PC-9 (cell line): ENCODE measurements at regions not wholly inside any gene's neighbourhood (a gene's known extent, or its start where the extent isn't known, plus 50 kb on each side); places are given as distances from the start of the nearest gene placed in this dataset.

Experiments used
- EZH2 ChIP-seq: fragments of 200-600 bp; sonication (generic); IDR thresholded peaks from 2 replicates; pipeline ENCODE4 v1.8.0; 2017; ENCODE audit warnings: antibody characterized with exemption, low read depth
- TF ChIP-seq, protein P1 (sequence below): fragments of 200-600 bp; sonication (generic); conservative IDR thresholded peaks from 2 replicates; pipeline ENCODE4 v1.6.1; 2017; ENCODE audit warnings: mixed run types, antibody characterized with exemption, mild to moderate bottlenecking, moderate library complexity

DNA sequence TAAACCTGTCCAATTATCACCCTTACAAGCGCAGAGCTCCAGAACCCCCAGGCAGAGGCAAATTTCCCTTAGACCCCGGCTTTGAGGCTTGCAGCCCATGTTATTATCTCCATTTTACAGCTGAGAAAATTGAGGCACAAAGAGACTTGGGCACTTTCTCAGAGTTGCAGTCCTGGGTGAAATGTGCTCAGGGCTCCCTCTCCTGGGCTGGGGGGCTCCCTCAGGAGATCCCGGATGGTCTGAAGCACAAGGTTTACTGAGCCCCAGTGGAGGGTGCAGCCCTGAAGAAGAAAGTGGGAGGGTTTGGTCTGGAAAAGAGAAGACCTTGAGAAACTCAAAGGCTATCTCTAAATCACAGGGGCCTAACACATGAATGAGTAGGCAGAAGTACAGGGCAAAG, 156.6 kb downstream of the CYRIA start:
- TF ChIP-seq, protein P1, sequence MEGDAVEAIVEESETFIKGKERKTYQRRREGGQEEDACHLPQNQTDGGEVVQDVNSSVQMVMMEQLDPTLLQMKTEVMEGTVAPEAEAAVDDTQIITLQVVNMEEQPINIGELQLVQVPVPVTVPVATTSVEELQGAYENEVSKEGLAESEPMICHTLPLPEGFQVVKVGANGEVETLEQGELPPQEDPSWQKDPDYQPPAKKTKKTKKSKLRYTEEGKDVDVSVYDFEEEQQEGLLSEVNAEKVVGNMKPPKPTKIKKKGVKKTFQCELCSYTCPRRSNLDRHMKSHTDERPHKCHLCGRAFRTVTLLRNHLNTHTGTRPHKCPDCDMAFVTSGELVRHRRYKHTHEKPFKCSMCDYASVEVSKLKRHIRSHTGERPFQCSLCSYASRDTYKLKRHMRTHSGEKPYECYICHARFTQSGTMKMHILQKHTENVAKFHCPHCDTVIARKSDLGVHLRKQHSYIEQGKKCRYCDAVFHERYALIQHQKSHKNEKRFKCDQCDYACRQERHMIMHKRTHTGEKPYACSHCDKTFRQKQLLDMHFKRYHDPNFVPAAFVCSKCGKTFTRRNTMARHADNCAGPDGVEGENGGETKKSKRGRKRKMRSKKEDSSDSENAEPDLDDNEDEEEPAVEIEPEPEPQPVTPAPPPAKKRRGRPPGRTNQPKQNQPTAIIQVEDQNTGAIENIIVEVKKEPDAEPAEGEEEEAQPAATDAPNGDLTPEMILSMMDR = no peak
- no peak for TF ChIP-seq EZH2
